Heart right ventricle (tissue), 16 donors: ENCODE measurements at regions not wholly inside any gene's neighbourhood (a gene's known extent, or its start where the extent isn't known, plus 50 kb on each side); places are given as distances from the start of the nearest gene placed in this dataset.

Experiments used
- ATAC-seq, 8 donors: fragments of 200-7000 bp; cut with Tn5 transposase; one replicate each; pipeline ENCODE4 v1.9.1; 2020; ENCODE audit warnings: mild to moderate bottlenecking in 8 of 8, moderate library complexity in 8 of 8, moderate number of reproducible peaks in 1 of 8
- DNase-seq, 2 donors: peaks; one replicate each; pipeline ENCODE4 v3.0.0-alpha.2; 2020
- H3K27ac ChIP-seq, 10 donors: fragments of 200-600 bp; sonication (generic) in 2 of 10; one replicate each; pipeline versions ENCODE4 v1.5.0 to v1.8.0; 2020 to 2022; ENCODE audit warnings: mild to moderate bottlenecking in 3 of 10
- H3K27me3 ChIP-seq, 7 donors: fragments of 200-600 bp; one replicate each; pipeline ENCODE4 v1.8.0; 2021 to 2022; ENCODE audit warnings: mild to moderate bottlenecking in 2 of 7
- H3K36me3 ChIP-seq, 9 donors: fragments of 200-600 bp; sonication (generic) in 1 of 9; one replicate each; pipeline versions ENCODE4 v1.5.0 to v1.8.0; 2020 to 2022; ENCODE audit warnings: mild to moderate bottlenecking in 2 of 9
- H3K4me1 ChIP-seq, 9 donors: fragments of 200-600 bp; sonication (generic) in 1 of 9; one replicate each; pipeline versions ENCODE4 v1.5.0 to v1.8.0; 2020 to 2022; ENCODE audit warnings: mild to moderate bottlenecking in 4 of 9
- H3K4me3 ChIP-seq, 10 donors: fragments of 200-600 bp; sonication (generic) in 2 of 10; one replicate each; pipeline versions ENCODE4 v1.5.0 to v1.8.0; 2020 to 2022; ENCODE audit warnings: mild to moderate bottlenecking in 7 of 10, moderate library complexity in 2 of 10
- H3K9me3 ChIP-seq, 11 donors: fragments of 200-600 bp in 10 of 11; sonication (generic) in 2 of 11; one replicate each; pipeline versions ENCODE4 v1.5.0 to v1.8.0; 2013 to 2022; ENCODE audit warnings: mild to moderate bottlenecking in 2 of 11, control low read depth in 1 of 11, moderate library complexity in 1 of 11
- WGBS, 2 donors: extraction: QIAGEN DNeasy Blood & Tissue Kit; methylation state at CpG; one replicate each; pipeline ENCODE4 v1.1.7; 2013; ENCODE audit warnings: inconsistent platforms in 1 of 2; 5-methylcytosine and 5-hydroxymethylcytosine counted together
- intact Hi-C, 10 donors: fragments of 100-400 bp; cut with DNase I; formaldehyde crosslinking; loops; one replicate each; pipeline versions ENCODE4 v1.11.1 to v1.14.2; 2022
- TF ChIP-seq, protein P1 (sequence below), 9 donors: fragments of 200-600 bp; sonication (generic) in 2 of 9; IDR thresholded peaks; one replicate each; pipeline versions ENCODE4 v1.5.0 to v1.8.0; 2021 to 2022; ENCODE audit warnings: antibody characterized with exemption in 9 of 9, mild to moderate bottlenecking in 5 of 9, moderate library complexity in 1 of 9
- donor health status: Arrhythmogenic right ventricular cardiomyopathy.
- donor health status: ischemic (EF 13 %, LVEDD 7.1; RV severe dilation, severe dysfunction).
- donor health status: healthy with polysubstance abuse.
- donor health status: DM: no; HTN: yes; CAD: no.
- donor health status: DM: no; HTN: no; CAD: no.
- donor health status: ischemic (EF 25% LVEDD 6.9; RV normal size, moderate dysfunction).
- donor health status: ischemic (EF 25% LVEDD 5.7; RV mildly dilated, moderate dysfunction).
- donor health status: healthy.
- donor health status: DM: yes; HTN: yes; CAD: no.
- donor health status: Ischemic cardiomyopathy.
- donor health status: ischemic (EF 35%, LVEDD 5.7; RV mildly dilated, moderate dysfunction).
- donor health status: nonischemic (EF 11% LVEDD 7.7; RV severe dilation, severe dysfunction).
- donor health status: DM: yes; HTN: yes; CAD: no.
- donor health status: PGD.
- donor health status: ischemic (EF 29% LVEDD 5.4; RV normal size, mild dysfunction).
- donor health status: nonischemic (EF 23%, LVEDD 6.1; RV moderate dilation, normal function).

DNA sequence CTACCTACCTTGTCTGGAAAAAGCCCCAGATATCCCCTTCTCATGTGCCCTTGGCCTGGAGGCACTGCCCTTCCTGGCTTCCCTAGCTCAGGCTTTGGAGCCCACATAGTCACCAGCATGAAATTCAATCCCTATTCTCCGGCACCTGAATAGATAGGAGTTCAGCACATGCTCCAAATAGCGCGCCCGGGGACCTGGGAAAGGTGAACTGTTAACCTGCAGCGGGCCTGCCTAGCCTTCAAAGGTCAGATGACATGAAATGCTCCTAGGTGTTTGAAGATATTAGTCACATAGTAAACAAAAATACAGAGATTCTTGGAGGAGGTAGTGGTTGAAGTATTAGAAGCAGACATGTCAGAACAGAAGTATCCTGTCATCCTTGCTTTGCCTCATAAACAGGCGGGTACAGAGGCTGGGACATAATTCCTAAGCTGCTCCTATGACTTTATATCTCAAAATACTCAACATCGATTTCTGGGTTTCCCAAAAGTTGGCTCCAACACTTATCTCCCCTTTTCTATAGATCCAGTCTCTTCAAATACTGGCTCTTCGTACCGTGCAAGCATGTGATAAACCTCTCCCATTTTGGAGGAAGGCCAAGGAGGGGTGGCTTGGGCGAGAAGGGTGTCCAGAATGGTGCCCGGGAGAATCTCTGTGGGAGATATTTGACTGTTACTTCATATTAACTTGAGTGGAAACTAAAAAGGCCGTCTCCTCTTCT lies 88.0 kb upstream of the ANKH start:
- H3K4me3 ChIP-seq: no peak overlapping the region
- no peak overlapping the region for H3K27ac ChIP-seq
- intact Hi-C loops: loop anchor here in 2 of 10 donors (5.0 kb wide), 2 partner anchors 38 to 43 kb away; no protein-coding TSS in a partner anchor
- H3K36me3 ChIP-seq: no peaks in the 10 kb centered on the region
- no peak for DNase-seq
- 68 to 76% methylated on average over 12 of the region's 12 CpGs for WGBS, 2 donors
- no peaks in the 10 kb centered on the region for H3K27me3 ChIP-seq
- H3K9me3 ChIP-seq: no peaks in the 10 kb centered on the region
- no peaks in the 10 kb centered on the region for H3K4me1 ChIP-seq
- ATAC-seq: no peak
- TF ChIP-seq, protein P1, sequence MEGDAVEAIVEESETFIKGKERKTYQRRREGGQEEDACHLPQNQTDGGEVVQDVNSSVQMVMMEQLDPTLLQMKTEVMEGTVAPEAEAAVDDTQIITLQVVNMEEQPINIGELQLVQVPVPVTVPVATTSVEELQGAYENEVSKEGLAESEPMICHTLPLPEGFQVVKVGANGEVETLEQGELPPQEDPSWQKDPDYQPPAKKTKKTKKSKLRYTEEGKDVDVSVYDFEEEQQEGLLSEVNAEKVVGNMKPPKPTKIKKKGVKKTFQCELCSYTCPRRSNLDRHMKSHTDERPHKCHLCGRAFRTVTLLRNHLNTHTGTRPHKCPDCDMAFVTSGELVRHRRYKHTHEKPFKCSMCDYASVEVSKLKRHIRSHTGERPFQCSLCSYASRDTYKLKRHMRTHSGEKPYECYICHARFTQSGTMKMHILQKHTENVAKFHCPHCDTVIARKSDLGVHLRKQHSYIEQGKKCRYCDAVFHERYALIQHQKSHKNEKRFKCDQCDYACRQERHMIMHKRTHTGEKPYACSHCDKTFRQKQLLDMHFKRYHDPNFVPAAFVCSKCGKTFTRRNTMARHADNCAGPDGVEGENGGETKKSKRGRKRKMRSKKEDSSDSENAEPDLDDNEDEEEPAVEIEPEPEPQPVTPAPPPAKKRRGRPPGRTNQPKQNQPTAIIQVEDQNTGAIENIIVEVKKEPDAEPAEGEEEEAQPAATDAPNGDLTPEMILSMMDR (IDR thresholded peaks at IDR 0.05): no peak

GRCh38 chr5:14958188-14958587 lies 86.6 kb upstream of the ANKH start:
- no peak for DNase-seq
- TF ChIP-seq, protein P1 (IDR thresholded peaks at IDR 0.05): no peak
- H3K27ac ChIP-seq: no peak overlapping the region
- ATAC-seq: no peak
- 92 to 93% methylated on average over 2 of the region's 2 CpGs for WGBS, 2 donors
- no peaks in the 10 kb centered on the region for H3K36me3 ChIP-seq
- H3K27me3 ChIP-seq: no peaks in the 10 kb centered on the region
- intact Hi-C loops: loop anchor here in 2 of 10 donors (5.0 kb wide), 2 partner anchors 39 to 44 kb away; no protein-coding TSS in a partner anchor
- H3K4me3 ChIP-seq: no peak overlapping the region
- H3K9me3 ChIP-seq: no peaks in the 10 kb centered on the region
- peaks cover 0 to 13% (median 3%) of the 10 kb centered on the region in 9 donors for H3K4me1 ChIP-seq

DNA sequence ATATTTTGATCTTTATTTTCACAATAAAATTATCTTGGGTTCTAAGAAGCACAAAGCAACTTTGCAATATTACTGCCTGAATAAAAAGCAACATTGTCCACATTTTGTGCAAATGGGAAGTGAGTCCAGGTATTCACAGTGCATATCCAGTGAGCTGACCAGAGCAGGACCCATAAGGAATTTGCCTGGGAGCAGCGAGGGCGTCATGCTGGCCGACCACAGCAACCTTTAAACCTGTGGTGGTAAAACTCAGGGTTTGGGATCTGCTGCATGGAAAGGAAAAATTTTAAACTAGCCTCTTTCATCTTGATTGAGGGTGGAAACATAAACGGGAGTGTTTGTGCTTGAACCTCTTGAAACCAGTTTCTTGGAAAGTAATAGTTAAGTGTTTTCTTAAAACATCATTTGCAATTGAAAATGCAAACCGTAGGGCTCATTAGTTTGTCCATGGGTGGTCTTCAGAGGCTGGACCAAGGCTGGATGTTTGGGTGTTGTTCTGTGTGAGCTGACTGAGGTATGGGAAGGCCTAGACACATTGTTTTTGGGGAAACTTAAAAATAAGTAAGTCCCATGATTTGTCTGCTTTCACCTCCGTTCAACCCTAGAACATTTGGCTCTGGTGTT lies 85.0 kb upstream of the ANKH start:
- H3K27ac ChIP-seq: no peak overlapping the region
- no peak for DNase-seq
- H3K4me3 ChIP-seq: no peak overlapping the region
- no peaks in the 10 kb centered on the region for H3K36me3 ChIP-seq
- intact Hi-C loops: loop anchor here in 2 of 10 donors (5.0 kb wide), 2 partner anchors 41 to 46 kb away; no protein-coding TSS in a partner anchor
- H3K9me3 ChIP-seq: no peaks in the 10 kb centered on the region
- no peaks in the 10 kb centered on the region for H3K27me3 ChIP-seq
- H3K4me1 ChIP-seq: peaks cover 0 to 17% (median 7%) of the 10 kb centered on the region in 9 donors
- TF ChIP-seq, protein P1 (IDR thresholded peaks at IDR 0.05): no peak
- 95 to 97% methylated on average over 6 of the region's 6 CpGs for WGBS, 2 donors
- no peak for ATAC-seq

DNA sequence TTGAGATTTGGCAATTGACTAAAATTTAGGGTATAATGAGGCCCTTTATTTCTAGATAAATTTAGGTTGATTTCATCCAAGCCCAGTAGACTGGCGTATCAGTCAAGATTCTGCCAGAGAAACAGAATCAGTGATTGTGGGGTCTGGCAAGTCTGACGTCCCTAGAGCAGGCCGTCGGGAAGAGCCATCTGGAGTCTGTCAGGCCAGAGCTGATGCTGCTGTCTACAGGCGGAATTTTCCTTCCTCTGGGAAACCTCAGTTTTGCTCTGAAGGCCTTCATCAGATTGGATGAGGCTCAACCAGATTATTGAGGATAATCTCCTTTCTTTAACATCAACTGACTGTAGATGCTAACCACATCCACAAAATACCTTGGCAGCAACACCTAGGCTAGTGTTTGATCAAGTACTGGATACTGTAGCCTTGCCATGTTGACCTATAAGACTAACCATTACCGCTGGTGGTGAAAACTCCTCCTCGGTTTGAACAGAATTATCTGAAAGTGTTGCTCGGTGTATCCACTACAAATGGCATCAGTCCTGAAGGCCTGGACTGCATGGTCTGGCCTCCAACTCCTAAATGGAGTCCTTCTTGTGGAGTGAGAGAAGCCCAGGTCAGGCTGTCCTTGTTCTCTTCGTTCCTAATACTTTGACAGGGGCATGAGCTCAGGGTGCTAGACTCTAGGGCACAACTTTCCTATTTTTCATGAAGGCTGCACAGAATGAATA lies 83.2 kb upstream of the ANKH start:
- intact Hi-C loops: loop anchor here in 3 of 10 donors (5.0 kb wide), 2 partner anchors 43 to 48 kb away; no protein-coding TSS in a partner anchor
- peaks cover 0 to 17% (median 7%) of the 10 kb centered on the region in 9 donors for H3K4me1 ChIP-seq
- WGBS, 2 donors: 49 to 61% methylated on average over 9 of the region's 9 CpGs
- no peak overlapping the region for H3K27ac ChIP-seq
- no peaks in the 10 kb centered on the region for H3K27me3 ChIP-seq
- ATAC-seq (peak in 7 of 8 donors; percentile 51 to 84 (median 62)), DNase-seq (peak; percentile 11 to 14)
- H3K4me3 ChIP-seq: no peak overlapping the region
- H3K36me3 ChIP-seq: no peaks in the 10 kb centered on the region
- TF ChIP-seq, protein P1 (IDR thresholded peaks at IDR 0.05): no peak
- H3K9me3 ChIP-seq: no peaks in the 10 kb centered on the region
